H1 (cell line): ENCODE measurements at regions not wholly inside any gene's neighbourhood (a gene's known extent, or its start where the extent isn't known, plus 50 kb on each side); places are given as distances from the start of the nearest gene placed in this dataset.

ENCODE experiments used
- CTCF ChIA-PET: fragments of 300-600 bp; sonication (Branson Sonifier 250); formaldehyde crosslinking; loops from one replicate; lab custom pipeline; 2021; ENCODE audit not compliant: partially characterized antibody; lab: Charles Lee
- POLR2A ChIA-PET: fragments of 300-600 bp; sonication (Branson Sonifier 250); formaldehyde crosslinking; loops from one replicate; lab custom pipeline; 2021; ENCODE audit warnings: inconsistent platforms; ENCODE audit not compliant: partially characterized antibody; lab: Charles Lee
- DNase-seq, 2 experiments: peaks; one replicate each; pipeline versions ENCODE4 v3.0.0 to v3.0.0-alpha.2; 2010 to 2022; ENCODE audit warnings: low spot score in 2 of 2, low read depth in 1 of 2, mixed read lengths in 1 of 2
- FAIRE-seq: peaks from 2 replicates; lab custom pipeline; 2011; peaks lifted over from hg19 to GRCh38; lab: Jason Lieb, UNC
- H2AFZ ChIP-seq: 2 replicates; pipeline ENCODE4 v1.8.1; 2012; ENCODE audit warnings: low read length, inconsistent platforms
- H2AK5ac ChIP-seq: 2 replicates; pipeline ENCODE4 v1.6.1; 2013; ENCODE audit warnings: low read depth, low read length
- H2BK120ac ChIP-seq: replicated peaks from 2 replicates; pipeline ENCODE3; 2013; ENCODE audit warnings: low read depth, low read length, inconsistent platforms
- H2BK12ac ChIP-seq: 2 replicates; pipeline ENCODE4 v1.6.1; 2013; ENCODE audit warnings: low read depth, low read length
- H2BK15ac ChIP-seq: 2 replicates; pipeline ENCODE4 v1.6.1; 2013; ENCODE audit warnings: low read length
- H2BK20ac ChIP-seq: 2 replicates; pipeline ENCODE4 v1.6.1; 2013; ENCODE audit warnings: low read length
- H2BK5ac ChIP-seq: 2 replicates; pipeline ENCODE4 v1.6.1; 2013; ENCODE audit warnings: low read depth, low read length
- H3K14ac ChIP-seq: 2 replicates; pipeline ENCODE4 v1.6.1; 2013; ENCODE audit warnings: inconsistent platforms; ENCODE audit not compliant: insufficient read length
- H3K18ac ChIP-seq: 2 replicates; pipeline ENCODE4 v1.6.1; 2013; ENCODE audit warnings: low read length; ENCODE audit errors: extremely low read depth
- H3K23ac ChIP-seq: 2 replicates; pipeline ENCODE4 v1.6.1; 2013; ENCODE audit warnings: inconsistent platforms; ENCODE audit not compliant: insufficient read length
- H3K23me2 ChIP-seq: 2 replicates; pipeline ENCODE4 v1.6.1; 2013; ENCODE audit warnings: low read depth, low read length
- H3K27ac ChIP-seq: 2 replicates; pipeline ENCODE4 v1.6.1; 2011; ENCODE audit warnings: low read depth, low read length, inconsistent platforms
- H3K27me3 ChIP-seq, 4 experiments: replicated peaks in 1 of 4; 1 replicate in 1 of 4; 2 replicates in 3 of 4; pipeline versions ENCODE4 v1.6.1 to v1.8.1; 2011 to 2013; ENCODE audit warnings: low read length in 3 of 4, mild to moderate bottlenecking in 3 of 4, inconsistent platforms in 2 of 4, mixed read lengths in 2 of 4, moderate library complexity in 1 of 4; ENCODE audit not compliant: control insufficient read depth in 3 of 4, insufficient read depth in 3 of 4; ENCODE audit errors: extremely low read depth in 1 of 4
- H3K36me3 ChIP-seq, 4 experiments: 2 replicates each; pipeline versions ENCODE4 v1.6.1 to v1.8.1; 2011 to 2013; ENCODE audit warnings: mild to moderate bottlenecking in 4 of 4, low read length in 3 of 4, moderate library complexity in 2 of 4, control low read depth in 1 of 4, inconsistent platforms in 1 of 4; ENCODE audit not compliant: insufficient read depth in 4 of 4, control insufficient read depth in 2 of 4
- H3K4ac ChIP-seq: replicated peaks from 2 replicates; pipeline ENCODE3; 2013; ENCODE audit warnings: low read length, low read depth, mixed read lengths, inconsistent platforms; ENCODE audit not compliant: insufficient read length
- H3K4me1 ChIP-seq, 4 experiments: replicated peaks in 1 of 4; 1 replicate in 1 of 4; 2 replicates in 3 of 4; pipeline versions ENCODE4 v1.6.1 to v1.8.1; 2011 to 2013; ENCODE audit warnings: low read length in 3 of 4, inconsistent platforms in 2 of 4, mixed read lengths in 1 of 4; ENCODE audit not compliant: insufficient read depth in 4 of 4, control insufficient read depth in 3 of 4
- H3K4me2 ChIP-seq, 2 experiments: 2 replicates each; pipeline versions ENCODE4 v1.6.1 to v1.8.1; 2011 to 2013; ENCODE audit warnings: low read depth in 2 of 2, low read length in 2 of 2, control low read depth in 1 of 2, inconsistent platforms in 1 of 2, mild to moderate bottlenecking in 1 of 2; ENCODE audit not compliant: insufficient read depth in 1 of 2
- H3K4me3 ChIP-seq, 4 experiments: fragments of 200-600, 300-600 bp in 1 of 4; sonication (generic), shearing (Covaris generic), sonication (Bioruptor Twin) in 1 of 4; 2 replicates each; pipeline versions ENCODE4 v1.5.1 to v1.8.1; 2011 to 2016; ENCODE audit warnings: low read length in 4 of 4, low read depth in 3 of 4, control low read depth in 2 of 4, inconsistent platforms in 2 of 4, mild to moderate bottlenecking in 2 of 4, mixed read lengths in 1 of 4, moderate library complexity in 1 of 4; ENCODE audit not compliant: insufficient read depth in 2 of 4; ENCODE audit errors: extremely low read depth in 1 of 4
- H3K56ac ChIP-seq: replicated peaks from 2 replicates; pipeline ENCODE3; 2013; ENCODE audit warnings: low read depth, mild to moderate bottlenecking, mixed read lengths, low read length, inconsistent platforms; ENCODE audit not compliant: insufficient read length
- H3K79me1 ChIP-seq: 2 replicates; pipeline ENCODE4 v1.6.1; 2013; ENCODE audit warnings: low read depth, low read length, control low read depth
- H3K79me2 ChIP-seq, 2 experiments: 2 replicates each; pipeline versions ENCODE4 v1.6.1 to v1.8.1; 2012 to 2013; ENCODE audit warnings: low read length in 2 of 2, mild to moderate bottlenecking in 2 of 2, inconsistent platforms in 1 of 2; ENCODE audit not compliant: insufficient read depth in 2 of 2, control insufficient read depth in 1 of 2
- H3K9ac ChIP-seq, 4 experiments: replicated peaks in 1 of 4; 1 replicate in 1 of 4; 2 replicates in 3 of 4; pipeline versions ENCODE4 v1.6.1 to v1.8.1; 2011 to 2013; ENCODE audit warnings: low read depth in 3 of 4, low read length in 3 of 4, control low read depth in 2 of 4, mild to moderate bottlenecking in 2 of 4, moderate library complexity in 2 of 4, inconsistent platforms in 1 of 4; ENCODE audit errors: extremely low read depth in 1 of 4
- H3K9me3 ChIP-seq, 2 experiments: 2 replicates each; pipeline versions ENCODE4 v1.6.1 to v1.8.1; 2012 to 2013; ENCODE audit warnings: mild to moderate bottlenecking in 2 of 2, moderate library complexity in 2 of 2, control low read depth in 1 of 2, inconsistent platforms in 1 of 2, low read depth in 1 of 2, low read length in 1 of 2, mixed read lengths in 1 of 2; ENCODE audit not compliant: insufficient read depth in 2 of 2
- H4K20me1 ChIP-seq, 2 experiments: replicated peaks in 1 of 2; 2 replicates each; pipeline versions ENCODE3 to v1.8.1; 2011 to 2013; ENCODE audit warnings: inconsistent platforms in 2 of 2, low read length in 2 of 2, mild to moderate bottlenecking in 1 of 2; ENCODE audit not compliant: insufficient read depth in 2 of 2, control insufficient read depth in 1 of 2
- H4K5ac ChIP-seq: 2 replicates; pipeline ENCODE4 v1.6.1; 2013; ENCODE audit warnings: low read length, low read depth, mixed read lengths, inconsistent platforms; ENCODE audit not compliant: insufficient read length
- H4K8ac ChIP-seq: 2 replicates; pipeline ENCODE4 v1.8.0; 2013; ENCODE audit warnings: mild to moderate bottlenecking, moderate library complexity, low read length, inconsistent platforms; ENCODE audit not compliant: insufficient read depth; ENCODE audit errors: extremely low read depth
- H4K91ac ChIP-seq: replicated peaks from 2 replicates; pipeline ENCODE3; 2013; ENCODE audit warnings: low read length, mixed read lengths, inconsistent platforms; ENCODE audit not compliant: insufficient read length
- EZH2 ChIP-seq: fragments of 200-600 bp; sonication (generic); IDR thresholded peaks from 2 replicates; pipeline ENCODE4 v1.7.1; 2012; ENCODE audit warnings: low read depth, mild to moderate bottlenecking, moderate library complexity, low read length, inconsistent platforms; ENCODE audit not compliant: severe bottlenecking
- FOSL1 ChIP-seq: IDR thresholded peaks from 2 replicates; pipeline ENCODE4 v1.6.1; 2011; ENCODE audit warnings: mild to moderate bottlenecking, low read depth, low read length, moderate library complexity; ENCODE audit not compliant: insufficient read depth
- KDM4A ChIP-seq: IDR thresholded peaks from one replicate; pipeline ENCODE4 v1.7.1; 2012; ENCODE audit warnings: low read depth, mild to moderate bottlenecking, moderate library complexity, low read length, inconsistent platforms; ENCODE audit not compliant: severe bottlenecking
- NRF1 ChIP-seq: IDR thresholded peaks from 2 replicates; pipeline ENCODE4 v1.6.1; 2011; ENCODE audit warnings: mild to moderate bottlenecking, low read depth, low read length, improper control_type of control experiment
- POLR2AphosphoS5 ChIP-seq: IDR thresholded peaks from 2 replicates; pipeline ENCODE4 v1.6.1; 2011; ENCODE audit warnings: low read depth, low read length
- RNF2 ChIP-seq: fragments of 200-900, 300-1000 bp; sonication (generic); IDR thresholded peaks from 2 replicates; pipeline ENCODE4 v1.7.1; 2016; ENCODE audit warnings: borderline replicate concordance, low read depth, mild to moderate bottlenecking, antibody characterized with exemption, low read length; ENCODE audit not compliant: poor library complexity, severe bottlenecking; ENCODE audit errors: missing control alignments
- SAP30 ChIP-seq: fragments of 300-600 bp; sonication (generic); IDR thresholded peaks from 2 replicates; pipeline ENCODE4 v1.7.1; 2012; ENCODE audit warnings: low read length, moderate library complexity, mild to moderate bottlenecking, inconsistent platforms; ENCODE audit not compliant: insufficient read depth, insufficient replicate concordance
- SIX5 ChIP-seq: IDR thresholded peaks from 2 replicates; pipeline ENCODE4 v1.6.1; 2011; ENCODE audit warnings: mild to moderate bottlenecking, low read depth, low read length
- SRF ChIP-seq: IDR thresholded peaks from 2 replicates; pipeline ENCODE4 v1.6.1; 2011; ENCODE audit warnings: mild to moderate bottlenecking, low read depth, low read length, moderate library complexity
- TBP ChIP-seq: IDR thresholded peaks from 2 replicates; pipeline ENCODE4 v1.6.1; 2011; ENCODE audit warnings: low read depth, low read length, improper control_type of control experiment
- ZNF274 ChIP-seq: IDR thresholded peaks from 2 replicates; pipeline ENCODE4 v1.7.0; 2012; ENCODE audit warnings: low read length, borderline replicate concordance; ENCODE audit errors: extremely low read depth
- WGBS, 2 experiments: shearing (Covaris generic) in 1 of 2; methylation state at CpG; one replicate each; pipeline versions ENCODE4 v1.1.6 to v1.1.7; 2013 to 2015; ENCODE audit warnings: low lambda C conversion rate in 2 of 2, mixed read lengths in 2 of 2, inconsistent platforms in 1 of 2, low coverage in 1 of 2, missing lambda C conversion rate in 1 of 2; ENCODE audit not compliant: insufficient replicate concordance in 2 of 2, insufficient coverage in 1 of 2, insufficient read length in 1 of 2; ENCODE audit errors: extremely low coverage in 1 of 2, missing lambda C conversion rate in 1 of 2; 5-methylcytosine and 5-hydroxymethylcytosine counted together

GRCh38 chr4:180525523-180526077 is 1717.6 kb upstream of the TENM3 start:
- H3K36me3 ChIP-seq = no peaks in the 10 kb centered on the region
- no peak overlapping the region for H4K5ac ChIP-seq
- no peaks in the 10 kb centered on the region for H3K23me2 ChIP-seq
- H3K56ac ChIP-seq = no peak overlapping the region
- H2BK120ac ChIP-seq = no peak overlapping the region
- no peak overlapping the region for H2BK20ac ChIP-seq
- POLR2A ChIA-PET = no interaction called here
- H3K23ac ChIP-seq = no peak overlapping the region
- no peaks in the 10 kb centered on the region for H3K79me2 ChIP-seq
- no peak overlapping the region for H3K4me2 ChIP-seq
- no peak overlapping the region for H2BK15ac ChIP-seq
- no peak overlapping the region for H3K14ac ChIP-seq
- H3K4me3 ChIP-seq = no peak overlapping the region
- no peak overlapping the region for H3K27ac ChIP-seq
- DNase-seq (no peak), FAIRE-seq (no peak)
- 95% methylated on average over 4 of the region's 4 CpGs; no CpG with 5 or more reads in 1 of the 2 experiments for WGBS, 2 experiments
- no peaks in the 10 kb centered on the region for H3K27me3 ChIP-seq
- H2AK5ac ChIP-seq = no peak overlapping the region
- H3K9ac ChIP-seq = no peak overlapping the region
- H2BK5ac ChIP-seq = no peak overlapping the region
- H3K9me3 ChIP-seq = no peaks in the 10 kb centered on the region
- H3K4me1 ChIP-seq = peaks cover 0 to under 1% (median under 1%) of the 10 kb centered on the region in 4 experiments; a peak in 3 of 7 replicates
- TF ChIP-seq FOSL1 = no peak
- no peak for TF ChIP-seq EZH2
- no peak for TF ChIP-seq TBP
- TF ChIP-seq POLR2AphosphoS5 = no peak
- no peak for TF ChIP-seq NRF1
- no peak for TF ChIP-seq ZNF274
- no peak for TF ChIP-seq RNF2
- no peak for TF ChIP-seq SIX5
- no peak for TF ChIP-seq SRF
- no peak for TF ChIP-seq SAP30
- no peak for TF ChIP-seq KDM4A
- TF ChIP-seq, all 59 proteins: peak for 0
- Histone ChIP-seq H2AFZ (no peak overlapping the region), H3K4ac (no peak overlapping the region), H2BK12ac (no peak overlapping the region), H3K79me1 (no peaks in the 10 kb centered on the region), H4K91ac (no peak overlapping the region), H4K20me1 (no peaks in the 10 kb centered on the region), H4K8ac (no peak overlapping the region), H3K18ac (no peak overlapping the region)
- CTCF ChIA-PET = no interaction called here
